GM23338 (cell line): ENCODE measurements at regions not wholly inside any gene's neighbourhood (a gene's known extent, or its start where the extent isn't known, plus 50 kb on each side); places are given as distances from the start of the nearest gene placed in this dataset.

Source experiments
- EZH2phosphoT487 ChIP-seq: fragments of 200-600 bp; sonication (generic); IDR thresholded peaks from one replicate; pipeline ENCODE4 v1.8.1; 2018; ENCODE audit warnings: antibody characterized with exemption; ENCODE audit not compliant: unreplicated experiment
- ZNF114 ChIP-seq: fragments of 250-450 bp; sonication (Bioruptor Pico); IDR thresholded peaks from 2 replicates; pipeline ENCODE4 v1.5.0; 2020; ENCODE audit warnings: mild to moderate bottlenecking, moderate library complexity
- TF ChIP-seq, protein P1 (sequence below), 2 experiments: fragments of 200-600 bp in 1 of 2; sonication (generic) in 1 of 2; conservative IDR thresholded peaks; 2 replicates each; pipeline versions ENCODE4 v1.5.1 to v1.6.1; 2016 to 2017; ENCODE audit warnings: antibody characterized with exemption in 2 of 2, low read depth in 2 of 2, mild to moderate bottlenecking in 2 of 2, moderate library complexity in 1 of 2

DNA sequence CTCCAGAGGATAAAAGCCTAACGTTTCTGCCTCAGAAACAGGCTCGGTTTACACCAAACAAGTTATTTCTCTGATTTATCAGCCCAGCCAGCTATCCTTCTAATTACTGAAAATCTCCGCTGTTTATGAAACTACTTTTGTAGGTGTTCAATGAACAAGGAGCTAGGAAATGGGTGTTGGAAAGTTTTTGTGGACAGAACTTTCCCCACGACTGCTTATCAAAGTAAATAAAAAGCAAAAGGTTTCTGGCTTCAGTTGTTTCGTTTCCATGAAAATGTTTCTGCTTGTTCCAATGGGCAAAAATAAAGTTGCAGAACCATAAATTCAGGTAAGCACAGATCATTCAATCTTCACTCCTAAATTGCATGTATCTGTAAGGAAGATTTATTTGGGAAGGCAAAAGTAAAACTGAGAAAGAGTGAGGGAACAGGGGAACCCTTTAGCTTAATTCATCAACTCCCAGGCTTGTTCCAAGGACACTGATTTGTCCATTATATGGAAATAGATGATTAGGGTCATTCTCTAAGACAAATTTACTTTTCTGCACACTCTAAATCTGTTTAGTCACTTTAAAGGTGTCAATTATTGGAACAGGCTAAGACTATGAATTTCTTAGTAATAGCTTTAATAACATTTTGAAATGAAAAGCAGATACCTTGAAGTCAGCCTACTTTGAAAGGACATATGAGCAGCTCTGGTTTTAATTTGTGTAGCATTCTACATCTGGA is 175.9 kb upstream of the CDKN3 start:
- TF ChIP-seq, protein P1, sequence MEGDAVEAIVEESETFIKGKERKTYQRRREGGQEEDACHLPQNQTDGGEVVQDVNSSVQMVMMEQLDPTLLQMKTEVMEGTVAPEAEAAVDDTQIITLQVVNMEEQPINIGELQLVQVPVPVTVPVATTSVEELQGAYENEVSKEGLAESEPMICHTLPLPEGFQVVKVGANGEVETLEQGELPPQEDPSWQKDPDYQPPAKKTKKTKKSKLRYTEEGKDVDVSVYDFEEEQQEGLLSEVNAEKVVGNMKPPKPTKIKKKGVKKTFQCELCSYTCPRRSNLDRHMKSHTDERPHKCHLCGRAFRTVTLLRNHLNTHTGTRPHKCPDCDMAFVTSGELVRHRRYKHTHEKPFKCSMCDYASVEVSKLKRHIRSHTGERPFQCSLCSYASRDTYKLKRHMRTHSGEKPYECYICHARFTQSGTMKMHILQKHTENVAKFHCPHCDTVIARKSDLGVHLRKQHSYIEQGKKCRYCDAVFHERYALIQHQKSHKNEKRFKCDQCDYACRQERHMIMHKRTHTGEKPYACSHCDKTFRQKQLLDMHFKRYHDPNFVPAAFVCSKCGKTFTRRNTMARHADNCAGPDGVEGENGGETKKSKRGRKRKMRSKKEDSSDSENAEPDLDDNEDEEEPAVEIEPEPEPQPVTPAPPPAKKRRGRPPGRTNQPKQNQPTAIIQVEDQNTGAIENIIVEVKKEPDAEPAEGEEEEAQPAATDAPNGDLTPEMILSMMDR (conservative IDR thresholded peaks at IDR 0.05; ENCODE audit: low read depth in 2 of 2): no peak
- TF ChIP-seq EZH2phosphoT487 (no peak), ZNF114 (CRISPR knock-in tag) (no peak)
